ENCODE measurements at regions not wholly inside any gene's neighbourhood (a gene's known extent, or its start where the extent isn't known, plus 50 kb on each side); places are given as distances from the start of the nearest gene placed in this dataset.
A peak's percentile ranks its signal among the peaks of the same experiment; 100 is the strongest.

DNA sequence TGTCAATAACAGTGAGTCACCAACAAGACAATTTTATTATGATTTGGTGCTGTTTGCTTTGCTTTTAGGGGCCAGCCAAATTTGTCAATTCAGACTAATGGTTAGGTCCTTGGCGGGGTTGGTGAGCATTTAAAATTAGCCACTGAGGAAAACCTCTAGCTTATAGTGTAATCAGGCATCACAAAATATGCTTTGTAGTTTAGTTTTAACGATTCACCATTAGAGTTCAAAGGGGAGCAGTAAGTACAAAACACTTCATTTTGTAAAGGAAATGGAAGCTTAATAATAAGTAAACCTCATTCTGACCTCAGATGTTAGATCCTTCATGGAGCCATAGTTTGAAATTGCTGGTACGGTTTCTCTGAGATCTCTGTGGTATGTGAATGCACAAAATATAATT, 218.4 kb upstream of the GOLIM4 start:
- no peak for DNase-seq (ENCODE audit: low spot score)

DNA sequence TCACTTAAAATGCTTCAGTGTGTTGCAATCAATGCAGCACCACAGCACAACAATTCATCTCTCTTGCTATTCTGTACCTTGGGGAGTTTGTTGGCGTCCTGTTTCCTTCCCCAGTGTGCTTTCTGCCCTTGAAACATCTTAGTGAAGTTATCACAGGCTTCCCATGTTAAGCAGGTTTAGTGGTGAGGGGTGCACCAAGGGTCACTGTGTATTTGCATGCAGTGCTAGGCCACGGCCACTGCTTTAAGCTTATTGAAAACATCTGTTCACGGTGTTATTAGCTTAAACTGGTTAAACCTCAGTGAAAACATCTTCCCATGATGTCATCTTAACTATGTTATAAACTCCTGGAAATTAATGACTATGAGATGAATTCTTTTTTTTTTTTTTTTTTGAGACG, 217.3 kb upstream of the GOLIM4 start:
- DNase-seq (ENCODE audit: low spot score): peak; percentile 22

DNA sequence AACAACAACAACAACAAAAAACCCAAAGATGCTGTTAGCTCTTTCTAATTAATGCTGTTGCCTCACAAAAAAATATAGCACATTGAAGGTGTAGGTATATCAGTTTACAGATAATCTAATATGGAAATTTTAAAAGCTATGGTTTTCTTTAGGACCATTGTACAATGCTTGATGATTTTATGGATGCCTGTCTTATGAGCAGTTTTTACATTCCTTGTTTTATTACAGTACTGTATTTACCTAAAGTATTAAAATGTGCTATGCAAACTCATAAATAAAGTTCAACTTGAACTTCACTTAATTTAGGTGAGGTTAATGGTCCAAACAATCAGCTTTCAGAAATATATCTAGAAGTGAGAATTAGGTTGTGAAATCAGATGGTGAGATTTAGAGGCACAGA, 212.2 kb upstream of the GOLIM4 start:
- no peak for DNase-seq (ENCODE audit: low spot score)

DNA sequence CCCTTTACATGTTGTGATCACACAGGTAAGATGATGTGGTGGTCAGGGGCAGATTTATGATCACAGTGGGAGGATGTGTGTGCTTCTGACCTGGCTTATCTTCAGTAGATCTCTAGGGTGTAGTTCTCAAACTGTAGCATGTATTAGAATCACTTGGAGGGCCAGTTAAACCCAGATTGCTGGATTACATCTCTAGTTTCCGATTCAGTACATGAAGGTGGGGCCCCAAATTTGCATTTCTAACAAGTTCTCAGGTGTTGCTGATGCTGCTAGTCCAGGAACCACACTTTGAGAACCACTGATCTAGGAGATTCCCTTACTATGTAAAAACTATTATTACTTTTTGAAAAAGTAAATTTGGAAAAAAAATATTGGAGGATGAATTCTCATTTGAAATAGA, 199.3 kb upstream of the GOLIM4 start:
- no peak for DNase-seq (ENCODE audit: low spot score)

DNA sequence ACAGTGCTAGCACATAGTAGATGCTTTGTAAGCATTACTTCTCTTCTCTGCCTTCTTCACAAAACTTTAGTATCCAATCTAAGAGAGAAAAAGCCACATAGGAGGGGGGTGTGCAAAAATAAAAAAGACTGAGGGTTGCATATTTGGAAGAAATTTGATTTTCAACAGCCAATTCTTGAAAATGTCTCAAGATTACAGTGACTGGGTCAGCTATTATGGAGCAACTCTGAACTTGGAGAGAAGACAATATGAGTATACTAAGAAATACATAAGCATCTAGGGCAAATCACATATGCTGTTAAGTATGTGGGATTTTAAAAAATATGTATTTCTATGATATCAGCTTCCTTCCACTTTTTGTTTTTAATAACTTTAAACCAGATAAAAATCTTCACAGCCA, 196.6 kb upstream of the GOLIM4 start:
- no peak for DNase-seq (ENCODE audit: low spot score)

DNA sequence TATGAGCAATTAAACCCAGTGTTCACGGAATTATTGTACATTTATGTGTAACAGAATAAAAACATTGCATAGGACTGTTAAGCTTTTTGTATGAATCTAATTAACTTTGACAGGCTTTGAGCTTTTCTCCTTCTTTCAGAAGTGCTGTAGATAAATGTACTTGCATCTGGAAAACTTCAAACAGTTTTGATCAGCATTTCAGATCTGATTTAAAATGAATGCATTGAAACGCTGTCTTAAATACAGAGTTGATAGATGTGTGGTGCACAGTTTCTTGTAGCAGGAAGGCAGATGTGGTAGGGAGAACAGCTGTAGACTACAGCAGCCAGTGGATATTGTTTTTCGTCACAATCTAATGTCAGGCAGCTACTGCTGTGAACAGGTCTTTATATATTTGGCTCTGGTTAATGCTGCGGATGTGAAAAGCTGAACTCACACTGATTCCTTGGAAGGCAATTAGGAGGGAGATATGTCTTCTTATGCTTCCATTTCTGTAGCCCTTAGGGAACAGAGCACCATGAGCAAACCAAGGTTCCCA, 193.8 kb upstream of the GOLIM4 start:
- DNase-seq (ENCODE audit: low spot score): no peak

DNA sequence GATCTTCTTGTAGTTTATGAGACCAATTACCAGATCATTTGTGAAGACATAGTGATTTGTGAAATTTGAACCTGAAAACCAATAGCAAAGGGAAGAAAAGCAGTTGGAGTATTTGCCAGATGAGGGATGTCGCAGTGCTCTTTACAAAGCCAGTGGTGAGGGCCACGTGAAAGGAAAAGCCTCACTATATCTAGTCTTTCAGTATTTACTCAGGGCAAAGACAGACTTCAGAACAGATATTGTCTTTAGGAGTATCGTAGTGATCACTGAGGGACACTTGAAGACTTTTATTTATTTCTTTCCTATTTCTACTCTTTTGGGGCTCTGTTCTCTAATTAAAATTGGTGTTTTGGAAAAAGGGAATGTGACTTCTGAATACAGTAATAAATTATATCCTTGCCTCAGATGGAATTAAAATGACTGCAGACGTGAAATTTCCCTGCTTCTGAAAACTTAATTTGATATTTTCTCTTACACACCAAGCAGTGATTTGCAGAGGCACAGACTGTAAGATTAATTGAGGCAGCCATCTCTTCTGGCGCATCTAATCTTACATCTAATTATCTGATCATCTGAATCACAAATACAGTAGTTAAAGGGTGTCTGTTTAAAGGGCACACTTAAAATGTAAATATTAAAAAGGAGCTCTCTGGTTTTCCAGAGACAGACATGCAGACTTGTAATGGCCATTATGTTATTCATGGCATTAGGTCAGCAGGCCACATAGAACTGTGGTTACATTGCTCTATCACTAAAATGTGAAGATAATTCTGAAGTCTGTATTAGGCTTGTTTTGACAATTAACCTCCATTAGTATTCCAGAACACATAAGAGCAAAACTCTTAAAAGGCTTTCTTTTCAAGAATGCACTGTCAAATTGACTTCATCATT, 193.0 kb upstream of the GOLIM4 start:
- DNase-seq (ENCODE audit: low spot score): no peak

DNA sequence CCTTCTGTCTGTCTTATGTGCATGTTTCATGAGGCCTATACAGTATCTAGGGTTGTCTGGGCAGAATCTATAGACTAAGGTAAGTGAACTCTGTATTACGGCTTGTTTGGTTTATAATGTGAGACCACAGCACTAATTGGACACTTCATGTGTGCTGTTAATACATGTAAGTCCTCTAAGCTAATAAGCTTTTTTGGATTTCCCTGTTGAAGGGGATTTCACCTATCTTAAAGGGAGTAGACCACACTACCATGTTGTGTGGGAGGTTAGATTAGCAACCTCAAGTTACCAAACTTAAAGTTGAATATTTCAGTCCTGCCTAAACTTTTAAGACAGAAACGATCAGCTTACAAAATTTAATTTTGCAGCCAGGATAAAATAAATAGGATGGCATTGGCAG, 189.8 kb upstream of the GOLIM4 start:
- no peak for DNase-seq (ENCODE audit: low spot score)

DNA sequence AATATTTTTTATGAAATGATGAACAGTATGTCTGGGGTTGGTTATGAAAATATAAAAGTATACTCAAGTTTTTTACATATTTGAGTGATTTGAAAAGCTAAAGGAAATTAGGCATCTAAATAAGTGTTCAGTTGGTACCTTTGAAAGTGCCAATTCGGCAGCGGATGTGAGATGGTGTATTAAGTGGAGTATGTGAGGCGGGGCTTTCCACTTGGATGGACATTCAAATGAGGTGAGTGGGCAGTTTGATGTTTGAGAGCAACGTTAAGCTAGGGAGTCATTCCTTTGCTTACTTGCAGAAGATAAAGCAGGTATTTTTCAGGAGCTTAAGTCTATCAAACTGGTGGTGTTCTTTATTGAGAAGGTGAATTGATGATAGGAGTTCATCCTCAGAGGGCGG, 189.0 kb upstream of the GOLIM4 start:
- DNase-seq (ENCODE audit: low spot score): no peak

DNA sequence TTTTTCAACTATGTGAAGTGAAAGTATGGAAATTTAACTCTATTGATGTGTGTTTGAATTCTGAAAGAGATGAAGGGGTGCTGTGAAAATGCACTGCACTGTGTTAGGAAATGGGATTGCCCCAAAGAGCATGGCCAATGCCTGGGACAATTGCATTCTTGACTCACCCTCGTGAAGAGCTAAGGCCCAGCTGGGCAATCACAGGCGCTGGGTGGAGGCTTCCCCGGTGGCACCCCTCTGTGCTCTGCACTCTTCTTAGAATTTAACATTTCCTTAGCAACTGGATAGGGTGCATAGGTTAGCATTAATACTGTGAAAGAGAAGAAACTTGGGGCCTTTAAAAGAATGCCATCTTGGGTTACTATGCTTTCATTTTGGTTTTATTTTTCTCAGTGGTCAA, 179.9 kb upstream of the GOLIM4 start:
- DNase-seq (ENCODE audit: low spot score): no peak

DNA sequence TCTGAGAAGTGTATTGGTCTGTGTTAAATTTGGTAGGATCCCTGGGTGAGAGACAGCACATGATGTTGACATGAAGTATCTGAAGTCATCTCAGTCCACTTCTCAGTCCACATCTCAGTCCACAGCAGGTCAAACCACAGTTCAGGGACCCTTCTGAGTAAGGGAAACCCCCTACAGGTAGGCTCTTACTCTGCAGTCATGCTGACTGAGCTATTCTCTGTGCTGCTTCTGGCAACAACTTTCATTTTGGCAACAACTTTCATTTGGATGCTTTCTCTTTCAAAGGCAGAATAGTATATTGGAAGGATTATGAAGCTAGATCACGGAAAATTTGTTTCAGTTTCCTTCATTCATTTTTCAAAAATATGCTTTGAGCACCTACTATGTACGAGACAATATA, 178.2 kb upstream of the GOLIM4 start:
- no peak for DNase-seq (ENCODE audit: low spot score)

DNA sequence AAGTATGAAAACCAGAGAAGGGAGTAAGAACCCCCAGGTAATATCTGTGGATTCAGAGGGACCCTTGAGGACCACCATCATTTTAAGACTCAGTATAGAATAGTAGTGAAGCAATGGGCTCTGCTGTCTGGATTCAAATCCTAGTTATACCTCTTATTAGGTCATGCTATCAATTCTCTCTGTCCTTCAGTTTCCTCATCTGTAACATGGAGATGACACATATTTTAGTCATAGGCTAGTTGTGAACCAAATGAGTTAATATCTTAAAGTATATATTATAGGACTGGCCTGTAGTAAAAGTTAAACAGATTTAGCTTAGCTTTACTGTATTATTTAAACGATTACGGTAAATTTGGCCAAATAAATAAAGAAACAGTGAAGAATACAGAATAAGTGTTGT, 177.3 kb upstream of the GOLIM4 start:
- DNase-seq (ENCODE audit: low spot score): no peak

DNA sequence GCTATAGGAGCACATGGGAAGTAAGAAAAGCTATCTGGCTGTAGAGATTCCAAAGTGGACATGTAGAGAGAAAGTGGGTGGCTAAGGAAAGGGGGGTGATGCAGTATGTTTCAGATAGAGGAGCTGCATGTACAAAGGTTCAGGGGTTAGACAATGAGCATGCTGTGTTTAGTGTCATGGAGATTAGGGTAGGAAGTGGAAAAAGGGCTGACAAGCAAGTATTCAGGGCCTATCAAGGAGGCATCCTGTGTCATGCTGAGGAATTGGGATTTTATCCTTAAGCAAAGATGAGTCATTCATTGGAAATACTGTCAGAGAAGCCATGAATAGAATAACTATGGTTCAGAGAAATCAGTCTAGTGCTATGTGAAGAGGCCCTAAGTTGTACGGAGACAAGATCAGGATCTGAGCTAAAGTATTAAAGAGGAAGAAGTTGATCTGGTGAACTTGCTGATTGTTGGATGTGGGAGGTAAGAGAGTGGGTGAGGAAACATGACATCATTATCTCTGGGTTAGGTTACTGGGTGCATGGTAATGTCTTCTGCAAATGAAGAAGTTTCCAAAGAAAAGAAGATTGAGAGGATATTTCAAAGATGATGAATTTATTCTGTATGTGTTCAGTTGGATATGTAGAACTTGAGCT, 176.7 kb upstream of the GOLIM4 start:
- no peak for DNase-seq (ENCODE audit: low spot score)

DNA sequence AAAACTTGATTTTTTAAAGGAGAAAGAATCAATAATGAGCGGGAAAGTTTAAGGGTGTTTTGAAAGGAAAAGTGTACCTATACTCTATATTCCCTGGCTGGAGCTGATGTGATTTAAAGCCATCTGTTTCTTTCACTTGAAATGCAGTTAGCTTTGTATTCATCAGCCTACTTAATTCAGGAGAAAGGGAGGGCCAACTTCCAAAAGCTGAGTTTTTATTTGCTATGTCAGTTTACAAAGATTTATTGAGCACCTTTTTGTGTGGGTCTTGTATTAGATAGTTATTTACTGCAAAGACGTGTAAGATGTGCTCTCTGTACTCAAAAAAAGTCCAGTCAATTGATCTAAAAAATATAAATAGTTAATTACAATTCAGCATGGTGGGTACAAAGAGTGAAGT, 176.2 kb upstream of the GOLIM4 start:
- no peak for DNase-seq (ENCODE audit: low spot score)

DNA sequence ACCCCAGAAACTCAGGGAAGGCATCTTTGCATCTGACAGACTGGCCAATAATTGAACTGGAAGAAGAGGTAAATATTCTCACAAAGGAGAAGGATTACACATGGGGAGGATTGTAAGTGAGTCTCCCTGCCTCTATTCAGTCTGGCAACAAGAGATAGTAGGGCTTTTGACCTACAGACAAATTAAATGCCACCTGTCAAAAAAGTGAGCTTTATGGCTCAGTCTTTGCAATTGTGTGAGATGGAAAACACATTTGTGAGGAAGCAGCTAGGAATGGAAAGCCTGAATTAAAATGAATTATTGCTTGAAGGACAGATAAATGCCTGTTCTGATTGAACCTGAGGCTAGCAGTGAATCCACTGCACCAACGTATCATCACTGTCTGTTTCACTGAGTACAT, 173.3 kb upstream of the GOLIM4 start:
- no peak for DNase-seq (ENCODE audit: low spot score)

DNA sequence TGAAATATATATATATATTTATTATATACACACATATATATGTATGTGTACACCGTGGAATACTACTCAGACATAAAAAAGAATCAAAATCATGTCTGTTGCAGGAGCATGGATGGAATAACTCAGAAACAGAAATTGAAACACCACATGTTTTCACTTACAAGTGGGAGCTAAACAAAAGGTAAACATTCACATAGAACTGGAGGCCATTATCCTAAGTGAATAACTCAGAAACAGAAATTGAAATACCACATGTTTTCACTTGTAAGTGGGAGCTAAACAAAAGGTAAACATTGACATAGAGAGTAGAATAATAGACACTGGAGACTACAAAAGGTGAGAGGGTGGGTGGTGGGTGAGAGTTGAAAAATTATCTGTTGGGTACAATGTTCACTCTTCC, 171.5 kb upstream of the GOLIM4 start:
- DNase-seq (ENCODE audit: low spot score): no peak

DNA sequence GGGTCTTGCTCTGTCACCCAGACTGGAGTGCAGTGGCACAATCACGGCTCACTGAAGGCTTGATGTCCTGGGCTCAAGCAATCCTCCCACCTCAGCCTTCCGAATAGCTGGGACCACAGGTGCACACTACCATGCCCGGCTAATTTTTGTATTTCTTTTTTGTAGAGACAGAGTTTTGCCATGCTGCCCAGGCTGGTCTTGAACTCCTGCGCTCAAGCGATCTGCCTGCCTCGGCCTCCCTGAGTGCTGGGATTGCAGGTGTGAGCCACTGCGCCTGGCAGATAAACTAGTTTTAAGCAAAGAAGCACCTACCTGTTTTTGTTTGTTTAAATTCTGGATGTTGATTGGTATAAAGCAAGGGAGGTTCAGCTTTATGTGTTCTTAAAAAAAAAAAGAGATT, 170.6 kb upstream of the GOLIM4 start:
- DNase-seq (ENCODE audit: low spot score): no peak

DNA sequence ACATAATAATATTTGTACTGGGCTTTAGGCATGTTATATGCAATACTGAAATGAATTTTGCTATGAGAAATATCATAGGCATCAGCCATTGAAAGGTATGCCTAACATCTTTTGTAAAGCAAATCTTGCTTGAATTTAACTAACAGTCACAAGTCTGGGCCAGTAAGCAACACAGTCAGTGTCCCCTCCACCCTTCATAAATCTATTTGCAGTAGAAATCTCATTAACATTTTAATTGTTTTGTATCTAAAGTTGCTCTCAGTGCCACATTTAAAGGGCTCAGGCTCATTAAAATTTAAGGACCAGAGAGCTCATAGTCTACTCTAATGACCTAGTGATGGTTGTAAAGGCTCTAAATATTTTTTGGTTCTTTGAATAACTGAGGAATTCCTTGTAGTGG, 167.2 kb upstream of the GOLIM4 start:
- DNase-seq (ENCODE audit: low spot score): no peak

DNA sequence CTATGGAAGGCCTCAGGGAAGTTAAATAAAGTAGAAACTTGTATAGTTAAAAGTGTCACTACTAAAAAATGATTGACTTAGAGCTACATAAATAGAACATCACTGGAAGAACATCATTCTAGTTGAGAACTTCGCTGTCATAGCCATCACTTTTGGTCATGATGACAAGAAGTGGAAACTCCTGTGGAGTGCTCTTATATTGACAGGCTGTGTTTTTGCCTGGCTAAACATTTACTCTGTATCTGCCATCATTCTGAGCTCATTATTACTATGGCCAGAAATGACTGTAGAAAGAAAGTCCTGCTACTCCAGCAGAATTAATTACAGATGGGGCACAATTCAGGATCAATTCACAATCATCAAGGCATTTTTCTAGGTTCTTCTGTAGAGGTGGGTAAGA, 165.1 kb upstream of the GOLIM4 start:
- DNase-seq (ENCODE audit: low spot score): no peak

DNA sequence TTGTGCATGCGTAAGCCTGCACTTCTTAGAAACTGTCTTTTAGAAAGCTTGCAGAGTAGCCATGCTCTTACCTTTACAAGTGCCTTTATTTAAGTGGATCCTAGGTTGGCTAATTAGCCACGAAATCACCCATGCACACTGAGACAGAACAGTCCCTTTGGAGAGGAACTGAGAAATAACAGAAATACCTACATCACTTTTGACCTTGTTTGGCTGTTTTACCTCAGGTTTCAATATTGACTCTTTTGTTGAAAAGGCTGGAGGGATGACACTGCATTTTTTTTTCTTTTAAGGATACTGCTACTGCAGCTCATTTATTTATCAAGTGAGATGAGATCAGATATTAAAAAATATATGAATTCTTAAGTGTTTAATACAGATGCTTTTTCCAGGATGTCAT, 155.6 kb upstream of the GOLIM4 start:
- no peak for DNase-seq (ENCODE audit: low spot score)

DNA sequence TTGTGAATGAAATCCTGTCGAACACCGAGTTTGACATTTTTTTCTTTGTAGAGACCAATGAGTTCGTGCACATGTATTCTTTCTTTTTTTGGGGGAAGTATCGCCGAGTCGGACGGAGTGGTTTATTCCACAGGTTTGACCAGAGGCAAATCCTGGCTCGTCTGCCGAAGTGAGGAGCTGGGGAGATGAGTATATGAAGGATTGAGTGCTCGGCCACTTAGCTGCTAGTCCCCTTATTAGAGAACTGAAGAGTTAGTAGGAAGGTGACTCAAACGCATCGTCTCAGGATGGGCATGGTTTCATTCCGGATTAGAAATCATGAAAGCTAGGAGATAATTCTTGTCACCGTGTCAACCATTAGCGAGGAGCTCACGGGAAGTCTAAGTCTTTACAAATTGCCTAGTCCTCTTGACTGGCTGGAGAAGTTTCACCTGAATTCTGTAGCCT, 154.7 kb upstream of the GOLIM4 start:
- peak; percentile 15 for DNase-seq (ENCODE audit: low spot score)

DNA sequence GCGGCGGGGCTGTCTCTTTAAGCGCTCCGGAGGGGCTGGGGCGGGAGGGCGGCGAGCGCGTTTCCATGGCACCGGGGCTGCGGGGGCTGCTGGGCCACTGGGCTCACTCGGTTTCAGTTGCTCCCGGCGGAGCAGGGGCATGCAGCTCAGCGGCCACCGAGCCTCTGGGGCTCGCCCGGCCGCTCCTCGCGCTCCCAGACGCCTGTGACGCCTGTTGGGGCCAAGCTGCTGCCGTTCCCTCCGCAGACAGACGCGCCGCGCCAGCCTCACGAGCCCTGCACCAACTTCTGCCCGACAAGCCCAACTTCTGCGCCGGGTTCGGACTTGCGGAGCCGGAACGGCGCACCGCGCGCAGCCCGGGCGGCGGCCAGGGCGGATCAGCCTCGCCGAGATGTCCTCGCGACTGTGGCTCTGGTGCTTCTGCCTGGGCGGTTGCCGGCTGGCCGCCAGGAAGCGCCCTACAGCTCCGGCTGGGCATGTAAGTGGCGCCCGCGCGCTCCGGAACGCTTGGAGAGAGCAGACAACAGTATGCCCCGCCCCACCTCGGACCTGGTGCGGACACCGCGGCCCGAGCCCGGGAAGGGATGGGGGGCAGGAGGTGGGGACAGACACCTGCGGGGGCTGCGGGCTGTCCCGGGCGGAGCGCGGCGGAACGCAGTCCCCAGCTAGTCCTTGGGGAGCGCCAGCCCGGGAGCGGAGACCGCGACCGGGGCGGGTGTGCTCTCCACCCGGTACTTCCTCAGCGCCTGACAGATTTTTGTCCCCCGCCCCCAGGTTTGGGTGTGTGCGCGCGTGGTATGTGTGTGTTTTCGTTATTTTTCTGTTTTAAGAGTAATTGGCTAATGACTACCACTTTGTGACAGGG, 154.1 kb upstream of the GOLIM4 start:
- DNase-seq (ENCODE audit: low spot score): peak; percentile 84
